ENCODE measurements at regions not wholly inside any gene's neighbourhood (a gene's known extent, or its start where the extent isn't known, plus 50 kb on each side); places are given as distances from the start of the nearest gene placed in this dataset.

- TF ChIP-seq GABPA (IDR thresholded peaks at IDR 0.05; ENCODE audit: low read depth) (no peak), SPI1 (IDR thresholded peaks at IDR 0.05; ENCODE audit: borderline replicate concordance, low read depth) (no peak), POLR2AphosphoS5 (IDR thresholded peaks at IDR 0.05; ENCODE audit: low read depth) (no peak), REST (IDR thresholded peaks at IDR 0.05; ENCODE audit: insufficient replicate concordance, low read depth) (no peak), CTCF (IDR thresholded peaks at IDR 0.05; ENCODE audit: insufficient read depth, low read length) (no peak)
- DNase-seq (ENCODE audit: low read depth in 1 of 2, low spot score in 1 of 2) = no peak
- Histone ChIP-seq H3K27me3 (ENCODE audit: insufficient read depth, poor library complexity, severe bottlenecking) (no peaks in the 10 kb centered on the region), H3K4me3 (replicated peaks; ENCODE audit: insufficient read depth, low read length) (no peak overlapping the region), H3K27ac (replicated peaks) (no peak overlapping the region)
Measured at GRCh38 chr3:182118066-182118465, 406.3 kb downstream of the SOX2 start.

GRCh38 chr3:182121401-182121800, 409.7 kb downstream of the SOX2 start:
- TF ChIP-seq GABPA (IDR thresholded peaks at IDR 0.05; ENCODE audit: low read depth) = no peak
- TF ChIP-seq POLR2AphosphoS5 (IDR thresholded peaks at IDR 0.05; ENCODE audit: low read depth) = no peak
- no peak overlapping the region for H3K4me3 ChIP-seq (replicated peaks; ENCODE audit: insufficient read depth, low read length)
- H3K27me3 ChIP-seq (ENCODE audit: insufficient read depth, poor library complexity, severe bottlenecking) = no peaks in the 10 kb centered on the region
- no peak overlapping the region for H3K27ac ChIP-seq (replicated peaks)
- no peak for DNase-seq (ENCODE audit: low read depth in 1 of 2, low spot score in 1 of 2)

- no peak for DNase-seq (ENCODE audit: low read depth in 1 of 2, low spot score in 1 of 2)
- H3K27ac ChIP-seq (replicated peaks) = no peak overlapping the region
- H3K4me3 ChIP-seq (replicated peaks; ENCODE audit: insufficient read depth, low read length) = no peak overlapping the region
- TF ChIP-seq SPI1 (IDR thresholded peaks at IDR 0.05; ENCODE audit: borderline replicate concordance, low read depth) = no peak
- no peak for TF ChIP-seq REST (IDR thresholded peaks at IDR 0.05; ENCODE audit: insufficient replicate concordance, low read depth)
- no peak for TF ChIP-seq GABPA (IDR thresholded peaks at IDR 0.05; ENCODE audit: low read depth)
- no peak for TF ChIP-seq POLR2AphosphoS5 (IDR thresholded peaks at IDR 0.05; ENCODE audit: low read depth)
- TF ChIP-seq CTCF (IDR thresholded peaks at IDR 0.05; ENCODE audit: insufficient read depth, low read length) = no peak
- H3K27me3 ChIP-seq (ENCODE audit: insufficient read depth, poor library complexity, severe bottlenecking) = no peaks in the 10 kb centered on the region
Measured at GRCh38 chr3:182122779-182123178, 411.1 kb downstream of the SOX2 start.

- DNase-seq (ENCODE audit: low read depth in 1 of 2, low spot score in 1 of 2) = no peak
- no peaks in the 10 kb centered on the region for H3K27me3 ChIP-seq (ENCODE audit: insufficient read depth, poor library complexity, severe bottlenecking)
- no peak for TF ChIP-seq REST (IDR thresholded peaks at IDR 0.05; ENCODE audit: insufficient replicate concordance, low read depth)
Measured at GRCh38 chr3:182124187-182124586, 412.5 kb downstream of the SOX2 start.

More at GRCh38 chr3:182124187-182124586, 412.5 kb downstream of the SOX2 start:
- H3K4me3 ChIP-seq (replicated peaks; ENCODE audit: insufficient read depth, low read length) = no peak overlapping the region
- no peak overlapping the region for H3K27ac ChIP-seq (replicated peaks)

Data from HL-60 (cell line).